HG03378 (cell line): ENCODE measurements at regions not wholly inside any gene's neighbourhood (a gene's known extent, or its start where the extent isn't known, plus 50 kb on each side); places are given as distances from the start of the nearest gene placed in this dataset.

ENCODE experiments used
- ATAC-seq: cut with Tn5 transposase; IDR thresholded peaks from one replicate; pipeline ENCODE4 v1.9.1; 2021; ENCODE audit warnings: mild to moderate bottlenecking, moderate library complexity; ENCODE audit not compliant: unreplicated experiment

DNA sequence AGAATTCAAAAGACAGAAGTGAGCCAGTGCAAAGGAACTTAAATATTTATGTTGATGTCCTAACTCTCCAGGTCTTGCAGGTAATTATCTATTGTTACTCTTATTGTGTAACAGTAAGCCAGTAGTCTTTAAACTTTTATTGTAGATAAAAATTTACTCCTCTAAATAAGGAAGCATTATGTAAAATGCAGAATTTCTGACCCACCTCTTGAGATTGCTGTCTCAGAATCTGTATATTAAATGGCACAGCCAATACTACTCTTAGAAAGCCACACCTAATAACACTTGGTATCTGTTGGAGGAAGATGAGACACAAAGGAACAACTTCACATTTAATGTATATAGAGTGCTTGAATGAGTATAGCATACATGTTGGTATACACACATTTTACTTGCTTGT, 613.5 kb upstream of the ZNF804A start:
- ATAC-seq, result no peak

DNA sequence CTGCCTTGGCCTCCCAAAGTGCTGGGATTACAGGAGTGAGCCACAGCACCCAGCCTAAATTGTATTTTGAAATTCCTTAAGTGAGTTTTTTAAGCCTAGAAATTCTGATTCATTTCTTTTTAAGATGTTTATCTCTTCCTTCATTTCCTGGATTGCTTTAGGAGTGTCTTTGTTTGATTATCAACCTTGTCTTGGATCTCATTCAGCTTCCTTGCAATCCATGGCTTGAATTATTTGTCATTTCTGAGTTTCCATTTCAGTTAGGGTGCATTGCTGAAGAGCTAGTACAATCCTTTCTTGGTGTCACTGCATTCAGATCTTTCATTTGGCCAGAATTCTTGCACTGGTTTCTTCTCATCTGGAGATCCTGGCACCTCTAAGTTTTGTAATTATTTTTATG, 606.4 kb upstream of the ZNF804A start:
- no peak for ATAC-seq

DNA sequence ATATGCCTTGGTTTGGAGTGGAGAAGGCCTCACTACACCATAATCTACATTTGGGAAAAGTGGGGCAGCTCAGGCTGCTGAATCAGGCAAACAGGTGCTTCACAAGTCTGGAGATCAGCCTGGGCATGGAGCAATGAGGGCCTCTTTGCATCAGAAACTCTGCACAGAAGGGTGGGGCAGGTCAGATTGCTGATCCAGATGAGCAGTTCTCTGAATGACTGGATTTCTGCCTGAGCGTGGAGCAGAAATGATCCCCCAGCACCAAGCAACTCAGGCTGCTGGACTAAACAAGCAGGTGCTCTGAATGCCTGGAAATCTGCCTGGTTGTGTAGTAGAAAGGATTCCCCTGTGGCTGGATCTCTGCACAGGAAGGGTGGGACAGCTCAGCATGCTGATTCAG, 605.3 kb upstream of the ZNF804A start:
- peak; percentile 72 for ATAC-seq

DNA sequence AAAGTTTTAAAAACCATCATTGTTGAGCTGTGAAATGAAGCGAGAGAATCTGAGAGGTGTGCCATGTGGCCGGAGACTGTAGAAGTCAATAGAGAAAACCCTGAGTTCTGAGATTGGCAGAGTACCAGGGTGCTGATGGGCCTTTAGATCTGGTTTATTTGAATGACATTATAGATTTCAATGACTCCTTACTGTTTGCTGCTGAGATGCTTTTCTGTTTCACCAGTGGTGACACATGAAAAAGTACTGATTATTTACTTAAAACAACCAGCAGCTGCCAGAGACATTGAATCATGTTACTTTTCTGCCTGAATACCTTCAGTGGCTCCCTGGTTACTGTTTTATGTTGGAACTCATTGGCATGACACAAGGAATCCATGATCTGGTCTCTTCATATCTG, 602.7 kb upstream of the ZNF804A start:
- no peak for ATAC-seq

DNA sequence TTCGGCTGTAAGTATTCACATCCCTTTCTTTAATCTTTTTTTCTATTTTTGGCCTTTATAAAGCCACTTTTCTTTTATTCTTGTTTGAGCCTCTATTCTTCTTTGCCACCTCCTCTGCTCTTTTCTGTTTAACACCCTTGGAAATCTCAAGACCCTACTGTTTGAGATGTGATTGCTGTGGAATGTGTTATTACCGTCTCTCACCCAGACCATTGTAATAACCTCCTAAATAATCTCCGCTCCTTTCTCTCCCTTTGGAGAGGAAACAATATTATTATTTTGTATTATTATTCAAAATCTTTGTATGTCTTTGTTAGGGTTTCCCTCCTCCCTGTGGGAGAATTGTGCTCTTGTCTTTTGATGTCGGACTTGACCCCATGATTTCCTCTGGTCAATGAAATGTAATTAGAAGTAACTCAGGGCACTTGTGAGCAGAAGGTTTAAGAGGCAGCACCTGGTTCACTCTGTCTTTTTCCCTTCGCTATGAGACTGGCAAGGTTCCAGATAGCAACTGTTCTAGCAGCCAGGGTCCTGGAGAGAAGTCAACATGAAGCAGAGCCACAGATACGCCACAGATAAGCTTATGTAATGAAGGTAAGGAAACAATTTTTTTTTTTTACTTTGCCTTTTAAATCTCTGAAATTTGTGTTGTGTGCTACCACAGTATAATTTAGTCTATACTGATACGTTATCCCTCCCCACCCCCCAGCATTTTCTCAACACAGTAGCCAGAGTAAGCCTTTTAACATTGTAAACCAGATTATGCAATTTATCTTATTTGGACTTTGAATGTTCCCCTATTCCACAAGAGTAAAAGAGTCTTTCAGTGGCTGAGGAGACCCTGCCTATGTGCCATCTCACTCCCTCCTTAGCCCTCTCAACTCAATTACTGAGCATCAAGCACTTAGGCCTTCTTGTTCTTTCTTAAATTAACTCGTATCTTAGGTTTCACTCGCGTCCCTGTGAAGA, 601.2 kb upstream of the ZNF804A start:
- ATAC-seq, result no peak

DNA sequence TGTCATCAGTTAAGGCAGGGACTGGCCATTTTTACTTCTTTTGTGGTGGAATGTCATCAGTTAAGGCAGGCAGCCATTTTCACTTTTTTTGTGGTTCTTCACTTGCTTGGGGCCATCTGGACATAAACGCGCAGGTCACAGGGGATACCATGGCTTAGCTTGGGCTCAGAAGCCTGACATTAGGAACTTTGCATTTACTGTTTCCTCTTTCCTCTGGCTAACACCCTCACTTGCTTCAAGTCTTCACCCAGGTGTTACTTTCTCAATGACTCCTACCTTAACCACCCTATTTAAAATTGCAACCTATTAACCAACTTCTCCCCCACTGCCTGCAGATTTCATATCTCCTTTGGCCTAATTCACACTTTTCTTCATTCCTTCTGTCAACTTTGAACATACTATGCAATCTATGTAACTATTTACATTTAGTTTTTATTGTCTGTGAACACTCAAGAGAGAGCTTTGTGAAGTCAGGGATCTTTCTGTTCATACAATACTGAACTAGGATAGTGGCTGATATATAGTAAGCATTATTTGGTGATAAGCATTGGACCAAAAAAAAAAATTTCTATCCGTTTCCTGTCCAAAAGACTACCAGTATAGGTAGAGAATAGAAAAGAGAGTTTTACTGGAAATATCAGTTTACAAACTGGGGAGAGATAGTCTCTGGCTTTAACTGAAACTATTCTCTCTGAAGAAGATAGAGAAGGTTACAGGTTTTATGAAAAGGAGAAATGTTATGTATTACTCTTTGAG, 600.1 kb upstream of the ZNF804A start:
- ATAC-seq, result peak; percentile 96

DNA sequence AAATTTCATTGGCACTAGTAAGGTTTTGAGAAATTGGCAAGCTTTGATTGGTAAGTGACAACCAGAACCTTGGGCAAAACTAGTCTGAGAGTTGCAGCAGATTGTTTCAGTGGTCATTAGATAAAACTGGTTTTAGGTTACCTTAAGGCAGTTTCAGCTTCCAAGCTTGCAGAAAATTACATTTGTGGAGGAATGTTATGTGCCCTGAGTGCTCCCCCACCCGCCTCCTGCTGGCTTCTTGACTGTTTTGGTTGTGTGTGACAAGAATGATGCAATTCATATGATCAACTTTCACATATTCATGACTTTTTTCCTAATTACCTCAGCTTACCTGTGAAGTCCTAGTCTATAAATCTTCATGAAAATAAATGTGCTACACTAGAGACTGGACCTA, 599.5 kb upstream of the ZNF804A start:
- ATAC-seq, result peak; percentile 11

DNA sequence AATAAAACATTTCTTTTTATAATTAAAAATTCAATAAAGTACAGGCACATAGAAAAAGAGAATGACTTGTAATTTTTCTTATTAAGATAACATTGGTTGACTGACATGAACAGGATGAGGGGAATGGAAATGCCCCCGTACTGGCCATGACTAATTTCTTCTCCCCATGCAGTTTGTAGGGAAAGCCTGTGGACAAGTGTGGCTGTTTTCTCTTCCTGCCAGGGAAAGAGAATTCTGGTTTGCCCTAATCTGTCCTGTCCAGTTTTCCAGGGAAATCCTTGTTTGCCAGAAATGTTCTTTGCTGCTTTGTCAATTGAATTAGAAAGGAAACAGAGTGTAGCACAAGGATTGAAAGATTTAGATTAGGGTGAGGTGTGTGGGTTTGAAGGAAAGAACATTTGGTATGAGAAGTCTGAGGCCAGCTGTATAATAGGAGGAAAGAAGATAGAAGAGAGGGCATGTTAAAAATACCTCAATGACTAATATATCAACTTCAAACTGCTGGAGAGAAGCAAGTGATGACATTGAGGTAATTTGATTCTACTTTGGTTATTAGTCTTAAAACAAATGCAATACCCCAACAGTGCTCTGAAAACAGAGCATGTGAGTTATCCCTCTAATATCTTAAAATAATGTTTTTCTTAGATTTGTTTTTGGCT, 593.9 kb upstream of the ZNF804A start:
- ATAC-seq, result peak; percentile 98

DNA sequence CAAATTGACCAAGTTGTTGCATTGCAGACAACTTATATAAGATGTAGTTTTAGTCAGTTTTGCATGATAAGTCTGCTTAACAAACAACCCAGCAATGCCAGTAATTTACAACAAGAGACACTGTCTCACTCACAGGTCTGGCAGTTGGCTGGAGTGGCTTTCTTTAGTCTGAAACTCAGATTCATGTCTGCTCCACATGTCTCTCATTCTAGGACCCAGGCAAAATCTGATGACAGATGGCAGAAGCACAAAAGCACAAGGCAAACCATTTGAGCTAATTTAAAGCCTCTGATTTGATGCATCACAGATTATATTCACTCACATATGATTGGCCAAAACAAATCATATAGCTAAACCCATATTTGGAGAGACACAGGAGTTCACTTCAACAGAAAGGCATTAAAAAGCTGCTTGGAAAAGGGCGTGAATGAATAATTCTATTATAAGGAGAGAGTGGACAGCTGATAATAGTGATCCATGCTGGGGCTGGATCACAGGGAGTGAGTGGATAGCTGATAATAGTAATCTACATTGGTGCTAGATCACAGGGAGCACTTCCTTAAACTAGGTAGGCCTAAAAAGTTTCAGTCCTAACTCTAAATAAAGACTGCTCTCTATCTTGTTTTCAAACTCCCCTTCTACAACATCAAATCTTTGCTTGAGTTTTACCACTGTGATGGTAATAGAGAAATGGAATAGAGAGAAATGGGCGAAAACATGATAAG, 593.2 kb upstream of the ZNF804A start:
- ATAC-seq, result peak; percentile 34

DNA sequence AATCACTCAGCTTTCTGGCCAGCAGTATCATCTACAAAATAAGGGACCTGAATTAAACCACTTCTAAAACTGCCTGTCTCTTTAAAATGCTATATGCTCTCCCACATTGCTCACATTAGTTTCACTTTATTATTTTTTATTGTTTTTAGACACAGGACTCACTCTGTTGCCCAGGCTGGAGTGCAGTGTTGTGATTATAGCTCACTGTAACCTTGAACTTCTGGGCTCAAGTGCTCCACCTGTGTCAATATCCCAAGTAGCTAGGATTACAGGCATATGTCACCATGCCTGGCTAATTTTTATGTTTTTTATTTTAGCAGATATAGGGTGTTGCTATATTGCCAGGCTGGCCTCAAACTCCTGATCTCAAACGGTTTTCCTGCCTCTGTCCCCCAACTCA, 591.3 kb upstream of the ZNF804A start:
- ATAC-seq, result no peak

DNA sequence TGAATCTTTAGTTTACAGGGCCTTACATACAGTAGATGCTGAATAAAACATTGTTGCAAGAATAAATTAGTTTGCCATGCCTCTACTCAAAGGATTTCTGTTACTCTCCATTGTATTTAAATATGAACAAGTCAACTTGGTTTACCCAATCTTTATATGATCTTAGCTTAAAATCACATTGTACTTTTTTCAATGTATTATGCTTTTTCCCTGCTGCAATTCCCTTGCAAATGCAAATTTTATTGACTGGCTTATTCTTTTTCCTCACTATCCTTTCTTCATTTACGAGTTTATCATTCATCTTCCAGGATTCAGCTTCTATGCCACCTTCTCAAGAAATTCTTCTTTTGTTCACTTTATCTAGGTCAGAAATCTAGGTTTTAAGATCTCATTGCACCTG, 571.4 kb upstream of the ZNF804A start:
- no peak for ATAC-seq

DNA sequence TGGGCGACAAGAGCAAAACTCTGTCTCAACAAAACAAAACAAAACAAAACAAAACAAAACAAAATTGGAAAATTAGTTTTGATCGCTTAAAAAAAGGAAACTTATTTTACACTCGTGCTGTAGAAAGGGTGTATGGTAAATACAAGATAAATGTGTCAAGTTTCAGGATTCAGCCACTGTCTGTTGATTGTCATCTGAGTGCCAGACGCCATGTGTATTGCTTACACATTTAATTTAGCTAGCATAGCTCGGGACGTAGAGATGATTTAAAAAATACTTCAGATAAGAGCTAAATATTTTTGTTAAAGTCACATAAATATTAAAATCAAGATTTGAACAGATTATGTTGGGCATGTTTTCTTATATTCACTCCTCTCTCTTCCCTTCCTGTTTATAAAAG, 568.1 kb upstream of the ZNF804A start:
- no peak for ATAC-seq

DNA sequence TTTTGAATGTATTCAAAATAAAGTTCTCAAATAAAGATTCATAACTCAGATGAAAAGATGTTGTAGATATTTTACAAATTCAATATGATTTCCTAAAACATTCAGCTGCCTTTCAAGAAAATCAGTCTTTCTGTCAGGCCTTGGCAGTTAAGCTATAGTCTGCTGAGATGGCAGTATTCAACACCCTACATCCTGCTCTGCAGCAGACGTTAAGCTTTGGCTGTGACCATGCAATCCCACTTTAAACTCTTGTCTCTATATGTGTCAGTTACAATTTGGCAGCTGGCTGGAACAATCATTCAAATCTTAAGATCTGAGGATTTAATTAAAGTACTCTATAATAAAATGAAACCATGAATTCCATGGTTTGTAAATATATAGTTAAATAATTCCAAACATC, 567.3 kb upstream of the ZNF804A start:
- ATAC-seq, result no peak

DNA sequence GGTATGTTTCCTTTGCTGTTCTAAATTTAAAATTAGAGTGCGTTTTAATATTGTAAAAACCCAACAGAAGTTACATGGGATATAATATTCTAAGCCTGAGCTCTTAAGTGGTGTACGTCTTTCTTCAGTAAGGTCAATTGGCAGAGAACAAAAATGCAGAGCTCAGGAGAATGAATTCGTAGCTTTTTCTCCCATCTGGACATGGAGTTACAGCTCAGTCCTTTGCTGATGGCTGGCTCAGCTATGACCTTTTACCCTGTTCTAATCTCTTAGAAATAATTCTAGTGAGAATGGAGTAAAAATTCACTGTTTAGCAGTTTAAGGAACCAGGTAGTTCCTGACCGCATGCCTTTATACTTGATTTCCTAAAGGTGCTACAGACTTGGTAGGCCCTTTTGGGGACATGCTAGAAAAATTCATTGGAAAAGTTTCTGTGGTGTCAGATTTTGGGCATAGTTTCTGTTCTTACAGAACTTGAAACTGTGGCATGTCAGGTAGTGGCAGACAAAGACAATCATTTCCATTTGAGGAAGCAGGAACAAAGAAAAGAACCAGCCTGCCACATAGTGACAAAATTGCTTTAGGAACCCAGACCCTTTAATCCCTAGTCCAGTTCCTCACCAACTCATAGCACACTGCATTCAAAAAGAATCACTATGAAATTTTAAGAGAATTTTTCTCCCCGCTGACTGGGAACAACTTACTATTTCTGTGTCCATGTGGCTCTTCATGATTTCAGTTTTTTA, 566.8 kb upstream of the ZNF804A start:
- no peak for ATAC-seq

DNA sequence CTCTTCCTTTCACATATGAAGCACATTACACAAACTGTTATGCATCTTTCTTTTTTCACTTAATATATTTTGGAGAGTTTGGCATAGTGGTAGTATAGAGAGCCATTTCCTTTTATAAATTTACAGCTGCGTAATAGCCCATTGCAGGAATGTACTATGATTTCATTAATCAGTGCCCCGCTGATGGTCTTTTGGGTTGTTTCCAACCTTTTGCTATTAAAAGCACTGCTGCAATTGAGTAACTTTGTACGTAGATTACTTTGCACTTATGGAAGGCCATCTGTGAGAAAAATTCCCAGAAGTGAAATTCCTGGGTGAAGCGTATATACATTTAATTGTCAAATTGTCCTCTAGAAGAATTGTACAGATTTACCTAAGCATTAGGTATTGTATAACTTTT, 565.3 kb upstream of the ZNF804A start:
- no peak for ATAC-seq

DNA sequence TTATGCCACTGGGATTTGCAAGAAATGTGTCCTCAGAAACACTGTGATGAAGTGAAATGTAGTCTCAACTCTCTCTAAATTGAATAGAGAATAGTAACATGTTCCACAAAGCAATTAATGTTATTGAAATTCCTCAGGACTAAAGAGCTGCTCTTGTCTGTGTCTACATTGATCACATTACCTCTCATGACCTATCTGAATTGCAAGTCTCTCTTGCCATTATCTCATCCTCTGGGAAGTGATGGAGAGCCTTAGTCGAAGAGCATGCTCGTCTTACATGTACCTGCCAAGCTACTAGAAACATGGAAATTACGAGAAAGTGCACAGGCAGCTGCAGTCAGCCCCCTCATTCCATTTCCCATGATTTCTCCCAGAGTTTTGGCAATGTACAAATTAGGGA, 561.1 kb upstream of the ZNF804A start:
- no peak for ATAC-seq

DNA sequence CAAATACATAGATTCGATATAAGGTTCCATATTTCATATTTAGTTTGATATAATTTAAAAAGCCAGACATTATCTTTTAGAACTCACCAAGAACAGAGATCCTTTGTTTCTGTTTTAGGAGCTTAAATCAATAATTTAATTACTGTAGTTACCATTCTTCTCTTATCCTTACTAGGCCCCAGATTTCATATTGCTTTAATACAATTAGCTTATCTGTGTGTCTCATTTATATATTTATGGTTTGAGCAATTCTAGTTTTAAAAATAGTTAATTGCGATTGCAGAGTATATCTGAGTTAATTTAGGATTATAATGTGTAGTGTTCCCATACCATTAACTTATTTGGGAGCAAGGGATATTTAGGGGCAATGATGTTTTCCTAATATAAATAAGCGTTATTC, 558.8 kb upstream of the ZNF804A start:
- ATAC-seq, result no peak

DNA sequence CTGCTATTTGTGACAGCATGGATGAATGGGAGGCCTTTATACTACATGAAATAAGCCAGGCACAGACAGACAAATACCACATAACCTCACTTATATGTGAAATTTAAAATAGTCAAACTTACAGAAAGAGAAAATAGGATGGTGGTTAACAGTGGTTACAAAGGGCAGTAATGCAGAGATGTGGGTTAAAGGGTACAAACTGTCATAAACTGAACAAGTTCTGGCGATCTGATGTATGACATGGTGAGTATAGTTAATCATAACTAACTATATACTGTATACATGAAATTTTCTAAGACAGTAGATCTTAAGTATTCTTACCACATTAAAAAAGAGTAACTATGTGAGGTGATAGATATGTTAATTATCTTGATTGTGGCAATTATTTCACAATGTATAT, 558.1 kb upstream of the ZNF804A start:
- ATAC-seq, result no peak

DNA sequence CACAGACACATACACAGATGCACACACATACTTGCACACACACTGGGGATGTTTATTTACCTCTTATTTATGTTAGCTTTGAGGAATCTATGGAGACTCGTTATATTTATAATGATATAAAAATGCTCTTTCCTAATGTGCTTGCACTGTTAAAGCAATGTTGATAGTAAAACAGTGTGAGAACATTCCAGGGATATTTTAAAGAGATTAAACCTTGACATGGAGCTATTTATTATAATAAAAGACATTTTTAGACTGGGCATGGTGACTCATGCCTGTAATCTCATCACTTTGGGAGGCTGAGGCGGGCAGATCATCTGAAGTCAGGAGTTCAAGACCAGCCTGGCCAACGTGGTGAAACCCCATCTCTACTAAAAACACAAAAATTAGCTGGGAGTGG, 557.3 kb upstream of the ZNF804A start:
- no peak for ATAC-seq

DNA sequence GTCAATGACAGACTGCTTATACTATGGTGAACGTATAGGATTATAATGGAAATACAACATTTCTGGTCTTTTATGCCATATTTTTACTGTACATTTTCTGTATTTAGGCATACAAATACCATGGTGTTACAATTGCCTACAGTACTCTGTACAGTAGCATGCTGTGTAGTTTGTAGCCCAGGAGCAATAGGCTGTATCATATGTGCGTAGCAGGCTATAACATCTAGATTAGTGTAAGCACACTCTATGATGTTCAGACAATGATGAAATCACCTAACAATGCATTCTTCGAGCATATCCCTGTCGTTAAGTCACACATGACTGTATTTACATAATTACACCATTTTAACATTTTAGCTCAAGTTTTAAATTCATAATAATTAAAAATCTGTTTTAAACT, 556.6 kb upstream of the ZNF804A start:
- no peak for ATAC-seq
